ENCODE measurements at regions not wholly inside any gene's neighbourhood (a gene's known extent, or its start where the extent isn't known, plus 50 kb on each side); places are given as distances from the start of the nearest gene placed in this dataset.

DNA sequence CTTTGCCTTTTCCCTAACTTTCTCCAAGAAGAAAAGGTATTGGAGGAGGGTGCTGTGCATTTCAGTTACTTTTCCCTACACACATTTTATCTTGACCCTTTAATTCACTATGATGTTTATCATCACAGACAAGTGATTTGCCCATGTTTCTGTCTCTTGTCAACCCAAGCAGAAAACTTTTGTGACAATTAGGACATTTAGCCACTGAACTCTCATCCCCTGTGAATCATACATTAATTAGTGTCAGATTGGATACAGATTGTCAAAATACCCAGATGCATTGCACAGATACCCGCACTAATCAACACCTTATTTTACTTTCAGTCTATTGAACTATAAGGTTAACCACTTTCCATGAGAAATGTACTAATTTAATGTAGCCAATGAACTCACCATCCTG is 912.9 kb downstream of the SORCS1 start:
- ATAC-seq (no peak), DNase-seq (no peak)
- Mint-ChIP-seq H3K9me3 (peaks cover 0 to 15% (median 3%) of the 10 kb centered on the region in 9 donors), H3K4me1 (no peaks in the 10 kb centered on the region), H3K4me3 (no peak overlapping the region), H3K27me3 (no peaks in the 10 kb centered on the region), H3K27ac (no peak overlapping the region), H3K36me3 (no peaks in the 10 kb centered on the region)
- POLR2A ChIA-PET: no interaction called here

DNA sequence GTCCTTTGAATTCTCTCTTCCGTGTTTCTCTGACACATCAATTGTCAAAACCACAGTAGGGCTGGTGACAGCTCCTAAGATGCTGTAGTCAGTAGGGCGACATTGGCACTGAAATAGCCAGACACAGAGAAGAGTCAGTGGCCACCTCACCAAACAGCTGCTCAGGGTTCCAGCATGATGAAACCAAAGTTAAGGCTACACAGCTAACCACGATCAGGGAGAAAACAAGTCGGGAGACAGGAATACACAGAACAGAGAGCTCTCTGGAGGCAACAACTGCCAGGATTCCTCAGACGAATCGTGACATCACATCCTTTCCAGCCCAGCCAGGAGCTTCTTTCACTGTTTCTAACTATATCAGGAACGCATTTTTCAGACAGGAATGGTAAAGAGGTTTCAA is 922.2 kb downstream of the SORCS1 start:
- H3K27ac Mint-ChIP-seq: no peak overlapping the region
- no peaks in the 10 kb centered on the region for H3K27me3 Mint-ChIP-seq
- H3K9me3 Mint-ChIP-seq: peaks cover 0 to 4% (median 0%) of the 10 kb centered on the region in 9 donors
- POLR2A ChIA-PET: no interaction called here
- no peak overlapping the region for H3K4me3 Mint-ChIP-seq
- no peaks in the 10 kb centered on the region for H3K4me1 Mint-ChIP-seq
- ATAC-seq (no peak), DNase-seq (no peak)
- H3K36me3 Mint-ChIP-seq: no peaks in the 10 kb centered on the region

DNA sequence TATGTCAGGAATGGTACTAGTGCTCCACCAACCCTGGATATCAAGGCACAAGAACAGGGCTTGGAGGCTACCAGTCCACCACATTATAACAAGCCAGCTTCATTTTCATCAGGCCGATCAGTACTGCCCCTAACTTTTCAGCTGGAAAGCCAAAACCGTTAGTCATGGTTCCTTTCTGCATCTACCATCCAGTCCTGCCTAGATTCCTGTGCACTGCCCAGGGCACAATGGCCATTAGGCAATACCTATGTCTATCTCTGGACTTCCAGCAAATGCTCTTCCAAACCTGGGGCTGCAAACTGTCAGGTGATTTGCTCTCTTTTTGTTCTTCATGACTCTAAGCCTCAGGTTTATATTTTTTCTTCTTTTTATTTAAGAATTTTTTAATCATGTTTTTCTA is 937.7 kb downstream of the SORCS1 start:
- Mint-ChIP-seq H3K36me3 (no peaks in the 10 kb centered on the region), H3K4me1 (no peaks in the 10 kb centered on the region), H3K4me3 (no peak overlapping the region), H3K9me3 (peaks cover 0 to 6% (median 0%) of the 10 kb centered on the region in 9 donors), H3K27me3 (no peaks in the 10 kb centered on the region), H3K27ac (no peak overlapping the region)
- POLR2A ChIA-PET: no interaction called here
- ATAC-seq (no peak), DNase-seq (no peak)

DNA sequence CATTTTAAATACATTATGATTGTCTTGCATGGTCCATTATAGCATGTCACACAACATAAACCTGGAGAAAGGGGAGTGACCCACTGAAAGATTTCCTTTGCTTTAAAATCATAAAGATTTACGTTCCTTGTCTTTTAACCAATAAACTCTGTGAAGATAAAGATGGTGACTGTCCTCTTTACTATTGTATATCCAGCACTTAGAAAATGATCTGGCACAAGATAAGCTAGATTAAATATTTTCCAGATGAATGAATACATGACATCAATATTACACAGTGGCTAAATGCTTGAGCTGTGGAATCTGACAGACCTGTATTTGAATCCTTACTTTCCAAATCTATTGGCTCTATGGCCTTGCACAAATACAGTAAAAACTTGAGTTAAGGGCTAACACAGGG is 938.4 kb downstream of the SORCS1 start:
- H3K27ac Mint-ChIP-seq: no peak overlapping the region
- H3K36me3 Mint-ChIP-seq: no peaks in the 10 kb centered on the region
- DNase-seq: no peak
- ATAC-seq: no peak
- no peaks in the 10 kb centered on the region for H3K4me1 Mint-ChIP-seq
- H3K9me3 Mint-ChIP-seq: peaks cover 0 to 7% (median under 1%) of the 10 kb centered on the region in 9 donors
- POLR2A ChIA-PET: no interaction called here
- H3K4me3 Mint-ChIP-seq: no peak overlapping the region
- H3K27me3 Mint-ChIP-seq: no peaks in the 10 kb centered on the region

DNA sequence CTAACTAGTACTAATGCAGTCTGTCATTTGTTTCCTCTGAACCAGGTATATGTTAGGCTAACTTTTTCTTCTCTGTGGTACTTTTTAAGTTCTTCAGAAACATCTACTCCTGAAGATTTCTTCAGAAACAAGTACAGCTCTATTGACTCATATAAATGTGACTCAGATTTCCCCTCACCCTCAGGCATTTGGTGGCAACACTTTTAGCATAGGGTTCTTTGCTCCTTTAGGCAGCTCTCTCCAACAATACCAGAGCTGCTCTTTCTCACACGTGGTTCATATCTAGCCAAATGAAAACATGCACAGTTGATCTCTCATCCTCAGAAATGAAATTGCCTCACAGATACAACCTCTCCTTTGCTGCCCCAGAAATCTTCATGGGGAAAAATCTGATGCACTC is 939.8 kb downstream of the SORCS1 start:
- no peak for DNase-seq
- no peaks in the 10 kb centered on the region for H3K27me3 Mint-ChIP-seq
- no peak for ATAC-seq
- no peak overlapping the region for H3K4me3 Mint-ChIP-seq
- no peaks in the 10 kb centered on the region for H3K4me1 Mint-ChIP-seq
- H3K9me3 Mint-ChIP-seq: peaks cover 0 to 7% (median 2%) of the 10 kb centered on the region in 9 donors
- H3K27ac Mint-ChIP-seq: no peak overlapping the region
- POLR2A ChIA-PET: no interaction called here
- no peaks in the 10 kb centered on the region for H3K36me3 Mint-ChIP-seq

DNA sequence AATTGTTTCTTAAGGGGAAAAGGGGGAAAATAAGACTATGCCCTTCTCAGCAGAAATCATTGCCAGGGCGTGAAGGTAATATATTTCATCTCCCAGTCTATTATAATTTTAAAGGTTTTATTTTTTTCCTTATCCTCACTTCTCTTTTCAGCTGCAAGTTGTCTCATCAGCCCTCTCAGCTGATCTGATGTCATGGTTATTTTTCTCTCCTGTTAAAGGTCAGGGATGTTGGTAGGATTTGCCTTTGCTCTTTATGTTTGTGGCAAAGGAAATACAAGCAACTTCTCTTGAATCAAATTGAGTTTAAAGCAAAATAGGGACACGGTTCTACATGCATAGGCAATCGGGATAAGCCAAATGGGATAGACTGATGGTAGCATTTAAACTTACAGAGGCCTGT is 946.9 kb downstream of the SORCS1 start:
- Mint-ChIP-seq H3K27me3 (no peaks in the 10 kb centered on the region), H3K4me3 (no peak overlapping the region), H3K9me3 (peaks cover 0 to 7% (median under 1%) of the 10 kb centered on the region in 9 donors), H3K4me1 (no peaks in the 10 kb centered on the region), H3K27ac (no peak overlapping the region), H3K36me3 (no peaks in the 10 kb centered on the region)
- POLR2A ChIA-PET: no interaction called here
- DNase-seq: no peak
- no peak for ATAC-seq

DNA sequence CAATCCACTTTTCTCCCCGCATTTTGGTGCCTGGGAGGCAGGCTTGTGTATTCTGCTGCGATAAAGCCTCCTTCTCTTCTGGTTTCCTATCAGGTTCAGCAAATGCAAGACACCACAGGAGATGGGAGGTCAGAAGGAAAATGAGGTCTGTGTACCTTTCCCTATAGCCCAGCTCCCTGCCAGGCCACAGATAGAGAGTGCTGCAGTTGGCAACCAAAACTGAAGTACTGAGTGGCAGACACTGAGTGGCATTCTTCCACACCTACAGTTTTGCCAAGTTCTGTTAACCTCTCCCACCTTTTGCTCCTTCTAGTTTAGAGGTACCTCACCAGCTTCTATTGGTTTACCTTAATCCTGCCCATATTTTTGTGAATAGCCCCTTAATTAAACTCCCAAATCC is 948.4 kb downstream of the SORCS1 start:
- POLR2A ChIA-PET: no interaction called here
- H3K9me3 Mint-ChIP-seq: peaks cover 0 to 7% (median 2%) of the 10 kb centered on the region in 9 donors
- no peaks in the 10 kb centered on the region for H3K36me3 Mint-ChIP-seq
- no peaks in the 10 kb centered on the region for H3K4me1 Mint-ChIP-seq
- no peaks in the 10 kb centered on the region for H3K27me3 Mint-ChIP-seq
- ATAC-seq: no peak
- no peak overlapping the region for H3K4me3 Mint-ChIP-seq
- no peak for DNase-seq
- no peak overlapping the region for H3K27ac Mint-ChIP-seq

DNA sequence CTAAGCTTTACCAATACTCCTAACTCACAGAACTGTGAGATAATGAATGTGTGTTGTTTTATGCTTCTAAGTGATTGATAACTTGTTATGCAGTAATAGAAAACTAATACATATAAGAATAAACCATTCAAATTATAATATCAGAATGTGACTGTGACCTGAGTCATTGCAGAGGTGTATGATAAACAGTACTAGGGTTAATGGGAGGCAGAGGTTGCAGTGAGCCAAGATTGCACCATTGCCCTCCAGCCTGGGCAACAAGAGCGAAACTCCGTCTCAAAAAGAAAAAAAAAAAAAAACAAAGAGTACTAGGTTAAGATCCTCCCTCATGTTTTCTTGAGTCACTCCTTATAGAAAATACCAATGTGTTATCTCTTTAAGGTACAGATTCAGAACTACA is 950.3 kb downstream of the SORCS1 start:
- POLR2A ChIA-PET: no interaction called here
- Mint-ChIP-seq H3K27me3 (no peaks in the 10 kb centered on the region), H3K9me3 (peaks cover 0 to 19% (median 9%) of the 10 kb centered on the region in 9 donors), H3K4me1 (no peaks in the 10 kb centered on the region), H3K4me3 (no peak overlapping the region), H3K36me3 (no peaks in the 10 kb centered on the region), H3K27ac (no peak overlapping the region)
- DNase-seq: no peak
- no peak for ATAC-seq

DNA sequence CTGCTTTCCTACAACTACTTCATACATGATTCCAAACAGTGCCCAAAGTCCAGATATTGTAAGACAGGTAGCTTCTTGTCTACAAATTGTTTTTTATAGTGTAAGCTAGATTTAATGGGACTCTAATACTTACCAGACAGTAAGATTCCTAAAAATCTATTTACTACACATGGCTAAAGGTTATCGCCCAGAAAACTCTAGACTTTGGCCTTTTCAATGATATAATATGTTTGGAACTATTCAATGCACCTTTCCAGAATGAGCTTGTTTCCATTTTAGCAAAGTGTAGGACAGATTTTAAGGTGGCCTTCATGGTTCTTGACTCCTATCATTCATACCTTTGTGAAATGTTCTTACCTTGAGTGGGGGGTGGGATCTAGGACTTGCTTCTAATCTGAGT is 951.0 kb downstream of the SORCS1 start:
- POLR2A ChIA-PET: no interaction called here
- DNase-seq (no peak), ATAC-seq (no peak)
- H3K4me3 Mint-ChIP-seq: no peak overlapping the region
- H3K27ac Mint-ChIP-seq: no peak overlapping the region
- H3K4me1 Mint-ChIP-seq: no peaks in the 10 kb centered on the region
- no peaks in the 10 kb centered on the region for H3K36me3 Mint-ChIP-seq
- H3K9me3 Mint-ChIP-seq: peaks cover 0 to 19% (median 9%) of the 10 kb centered on the region in 9 donors
- no peaks in the 10 kb centered on the region for H3K27me3 Mint-ChIP-seq

DNA sequence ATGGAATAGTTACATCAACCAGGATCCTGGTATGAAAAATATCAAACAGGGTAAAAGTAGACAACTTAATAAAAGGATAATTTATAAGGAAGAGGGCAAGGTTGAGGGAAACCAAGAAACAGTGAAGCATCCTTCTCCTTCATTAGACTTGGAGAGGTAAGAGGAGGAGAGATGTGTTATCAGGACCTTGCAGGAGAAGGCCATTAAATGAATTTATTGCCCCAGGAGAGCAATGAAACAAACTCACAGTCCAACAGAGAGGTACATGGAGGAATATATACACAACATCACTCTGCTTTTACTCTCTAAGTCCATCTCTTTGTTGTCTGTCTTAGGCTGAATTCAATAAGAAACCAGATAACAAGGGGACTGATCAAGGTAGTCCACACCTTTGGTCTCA is 966.2 kb downstream of the SORCS1 start:
- no peaks in the 10 kb centered on the region for H3K4me1 Mint-ChIP-seq
- POLR2A ChIA-PET: no interaction called here
- no peak overlapping the region for H3K4me3 Mint-ChIP-seq
- no peaks in the 10 kb centered on the region for H3K27me3 Mint-ChIP-seq
- no peak overlapping the region for H3K27ac Mint-ChIP-seq
- ATAC-seq (no peak), DNase-seq (no peak)
- peaks cover 0 to under 1% (median 0%) of the 10 kb centered on the region in 9 donors for H3K9me3 Mint-ChIP-seq
- no peaks in the 10 kb centered on the region for H3K36me3 Mint-ChIP-seq

DNA sequence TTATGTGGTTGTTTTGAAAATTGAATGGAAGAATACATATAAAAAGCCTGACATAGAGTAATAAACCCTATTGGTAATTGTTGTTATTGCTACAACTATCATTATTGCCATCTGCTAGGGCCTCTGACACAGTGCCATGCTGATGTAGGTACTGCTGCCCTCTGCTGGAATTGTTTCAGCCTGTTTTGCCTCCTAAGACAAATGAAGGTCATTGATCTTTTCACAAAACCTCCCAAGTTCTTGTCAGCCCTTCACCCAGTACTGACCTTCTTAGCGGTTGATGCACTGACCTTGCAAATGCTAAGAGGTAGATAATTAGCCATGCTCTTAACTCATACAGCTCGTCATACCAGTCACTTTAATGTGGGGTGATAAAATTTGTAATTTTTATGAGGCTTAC is 975.2 kb downstream of the SORCS1 start:
- H3K36me3 Mint-ChIP-seq: no peaks in the 10 kb centered on the region
- no peaks in the 10 kb centered on the region for H3K27me3 Mint-ChIP-seq
- no peak for ATAC-seq
- H3K4me3 Mint-ChIP-seq: no peak overlapping the region
- DNase-seq: no peak
- peaks cover 0 to 16% (median 0%) of the 10 kb centered on the region in 9 donors for H3K9me3 Mint-ChIP-seq
- POLR2A ChIA-PET: no interaction called here
- H3K4me1 Mint-ChIP-seq: no peaks in the 10 kb centered on the region
- no peak overlapping the region for H3K27ac Mint-ChIP-seq

DNA sequence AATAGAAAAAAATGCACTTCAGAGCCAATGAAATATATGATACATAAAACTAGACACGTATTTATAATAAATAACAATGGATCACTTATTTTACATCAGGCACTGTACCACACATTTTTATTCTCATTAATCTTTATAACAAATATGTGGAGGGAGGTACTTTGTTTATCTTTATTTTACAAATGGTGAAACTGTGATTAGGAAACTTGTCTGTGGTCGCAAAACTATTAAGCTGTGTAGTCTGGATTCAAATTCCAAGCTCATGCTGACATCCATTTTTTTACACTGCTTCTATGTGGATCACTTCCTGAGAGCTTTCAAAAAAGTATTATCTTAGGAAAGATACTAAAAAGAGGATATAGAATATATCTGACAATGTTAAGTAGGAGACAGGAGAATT is 978.6 kb downstream of the SORCS1 start:
- no peaks in the 10 kb centered on the region for H3K36me3 Mint-ChIP-seq
- H3K27ac Mint-ChIP-seq: no peak overlapping the region
- POLR2A ChIA-PET: no interaction called here
- H3K27me3 Mint-ChIP-seq: peaks cover 0 to 10% (median 0%) of the 10 kb centered on the region in 5 donors
- DNase-seq (no peak), ATAC-seq (no peak)
- H3K9me3 Mint-ChIP-seq: peaks cover 0 to 17% (median 0%) of the 10 kb centered on the region in 9 donors
- no peak overlapping the region for H3K4me3 Mint-ChIP-seq
- H3K4me1 Mint-ChIP-seq: no peaks in the 10 kb centered on the region

DNA sequence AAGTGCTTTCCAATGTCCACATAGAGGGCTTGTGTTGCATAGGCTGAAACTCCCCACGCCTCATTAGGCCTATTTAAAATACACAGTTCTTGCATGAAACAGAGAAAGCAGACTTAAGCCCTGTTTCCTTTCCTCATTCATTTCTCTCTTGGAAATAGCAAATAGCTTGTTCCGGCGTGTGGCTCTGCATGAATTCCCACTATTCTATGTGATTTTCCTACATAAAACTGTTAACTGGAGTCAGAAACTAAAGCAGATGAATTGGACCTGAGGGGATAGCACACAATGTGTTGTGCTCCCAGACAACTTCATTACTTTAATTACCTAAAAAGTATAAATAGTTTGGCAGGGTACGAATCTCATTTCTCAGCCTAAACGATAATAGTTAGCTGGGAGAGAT is 981.5 kb downstream of the SORCS1 start:
- no peaks in the 10 kb centered on the region for H3K36me3 Mint-ChIP-seq
- DNase-seq (no peak), ATAC-seq (no peak)
- H3K27me3 Mint-ChIP-seq: peaks cover 0 to 10% (median 0%) of the 10 kb centered on the region in 5 donors
- POLR2A ChIA-PET: no interaction called here
- no peak overlapping the region for H3K27ac Mint-ChIP-seq
- H3K4me3 Mint-ChIP-seq: no peak overlapping the region
- H3K4me1 Mint-ChIP-seq: no peaks in the 10 kb centered on the region
- H3K9me3 Mint-ChIP-seq: peaks cover 0 to 17% (median 0%) of the 10 kb centered on the region in 9 donors

DNA sequence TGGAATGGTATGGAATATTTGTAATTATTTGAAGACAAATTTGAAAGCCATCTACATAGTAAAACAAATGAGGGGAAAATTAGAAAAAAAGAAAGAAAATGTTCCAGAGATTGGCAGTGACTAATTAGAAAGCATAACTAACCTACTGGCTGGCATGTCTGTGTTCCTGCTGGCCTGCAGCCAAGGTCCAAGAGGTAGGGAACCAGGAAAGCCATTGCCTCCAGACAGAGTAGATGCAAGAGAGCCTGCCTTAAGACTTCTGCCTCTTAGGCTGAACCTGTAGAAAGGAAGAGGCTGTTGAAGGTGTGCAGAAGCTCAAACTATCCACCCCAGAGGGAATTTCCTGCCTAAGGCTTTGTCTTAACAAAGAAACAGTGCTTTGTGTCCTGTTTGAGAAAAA is 982.0 kb downstream of the SORCS1 start:
- peaks cover 0 to 10% (median 0%) of the 10 kb centered on the region in 5 donors for H3K27me3 Mint-ChIP-seq
- POLR2A ChIA-PET: no interaction called here
- H3K27ac Mint-ChIP-seq: no peak overlapping the region
- DNase-seq: no peak
- H3K4me1 Mint-ChIP-seq: no peaks in the 10 kb centered on the region
- no peaks in the 10 kb centered on the region for H3K36me3 Mint-ChIP-seq
- no peak for ATAC-seq
- peaks cover 0 to 17% (median 0%) of the 10 kb centered on the region in 9 donors for H3K9me3 Mint-ChIP-seq
- no peak overlapping the region for H3K4me3 Mint-ChIP-seq

DNA sequence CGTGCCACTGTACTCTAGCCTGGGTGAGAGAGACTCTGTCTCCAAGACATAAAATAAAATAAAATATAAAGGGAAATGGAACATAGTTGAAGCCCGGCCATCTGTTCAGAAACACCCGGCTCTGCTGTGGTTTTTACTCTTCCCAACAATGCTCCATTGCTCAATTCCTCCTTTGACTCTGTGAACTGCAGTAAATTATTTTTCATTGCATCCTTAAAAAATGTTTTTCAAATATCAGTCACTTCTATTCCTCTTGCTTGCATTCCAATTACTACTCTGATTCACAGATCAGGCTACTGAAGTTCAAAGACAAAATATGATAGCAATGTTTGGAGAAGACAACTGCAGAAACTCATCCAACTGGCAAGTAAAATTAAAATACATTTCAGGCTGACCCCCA is 983.0 kb downstream of the SORCS1 start:
- ATAC-seq (no peak), DNase-seq (no peak)
- H3K36me3 Mint-ChIP-seq: no peaks in the 10 kb centered on the region
- no peak overlapping the region for H3K27ac Mint-ChIP-seq
- H3K27me3 Mint-ChIP-seq: peaks cover 0 to 10% (median 0%) of the 10 kb centered on the region in 5 donors
- peaks cover 0 to 17% (median 0%) of the 10 kb centered on the region in 9 donors for H3K9me3 Mint-ChIP-seq
- H3K4me1 Mint-ChIP-seq: no peaks in the 10 kb centered on the region
- POLR2A ChIA-PET: no interaction called here
- H3K4me3 Mint-ChIP-seq: no peak overlapping the region
